HCT116 (cell line): ENCODE measurements at regions not wholly inside any gene's neighbourhood (a gene's known extent, or its start where the extent isn't known, plus 50 kb on each side); places are given as distances from the start of the nearest gene placed in this dataset.

Experiments
- CTCF ChIP-seq, 3 experiments: fragments of 200-600 bp in 1 of 3; sonication (generic) in 1 of 3; IDR thresholded peaks in 2 of 3; conservative IDR thresholded peaks in 1 of 3; 2 replicates each; pipeline ENCODE4 v1.5.1; 2012 to 2017; ENCODE audit warnings: low read depth in 2 of 3, low read length in 2 of 3, antibody characterized with exemption in 1 of 3, borderline replicate concordance in 1 of 3, control low read depth in 1 of 3, mild to moderate bottlenecking in 1 of 3, mixed read lengths in 1 of 3, mixed run types in 1 of 3, moderate library complexity in 1 of 3; ENCODE audit not compliant: insufficient read depth in 1 of 3
- FOSL1 ChIP-seq: IDR thresholded peaks from 2 replicates; pipeline ENCODE4 v1.6.1; 2012; ENCODE audit warnings: low read depth
- MAX ChIP-seq: IDR thresholded peaks from 2 replicates; pipeline ENCODE4 v1.6.1; 2012
- POLR2AphosphoS5 ChIP-seq: IDR thresholded peaks from 2 replicates; pipeline ENCODE4 v1.6.1; 2011; ENCODE audit warnings: mild to moderate bottlenecking, low read depth, low read length, moderate library complexity
- RAD21 ChIP-seq: IDR thresholded peaks from 2 replicates; pipeline ENCODE4 v1.6.1; 2012; ENCODE audit warnings: low read depth, mild to moderate bottlenecking
- REST ChIP-seq: IDR thresholded peaks from 2 replicates; pipeline ENCODE4 v1.6.1; 2012; ENCODE audit warnings: low read depth

- no peak for TF ChIP-seq CTCF (IDR thresholded peaks at IDR 0.05 in 2 of 3, conservative IDR thresholded peaks at IDR 0.05 in 1 of 3; ENCODE audit: borderline replicate concordance in 1 of 3, insufficient read depth in 1 of 3, low read depth in 2 of 3, low read length in 2 of 3)
- no peak for TF ChIP-seq FOSL1
- no peak for TF ChIP-seq RAD21
- TF ChIP-seq POLR2AphosphoS5 = no peak
- no peak for TF ChIP-seq REST
- TF ChIP-seq MAX = no peak
These were observed 519.8 kb upstream of the PLXNA2 start for GRCh38 chr1:208763971-208764370.
